HG03175 (cell line): ENCODE measurements at regions not wholly inside any gene's neighbourhood (a gene's known extent, or its start where the extent isn't known, plus 50 kb on each side); places are given as distances from the start of the nearest gene placed in this dataset.

ENCODE experiments used
- ATAC-seq: cut with Tn5 transposase; IDR thresholded peaks from one replicate; pipeline ENCODE4 v1.9.1; 2021; ENCODE audit warnings: mild to moderate bottlenecking, moderate library complexity; ENCODE audit not compliant: unreplicated experiment

GRCh38 chr3:106168962-106169750 is 300.3 kb upstream of the CBLB start:
- ATAC-seq = no peak

DNA sequence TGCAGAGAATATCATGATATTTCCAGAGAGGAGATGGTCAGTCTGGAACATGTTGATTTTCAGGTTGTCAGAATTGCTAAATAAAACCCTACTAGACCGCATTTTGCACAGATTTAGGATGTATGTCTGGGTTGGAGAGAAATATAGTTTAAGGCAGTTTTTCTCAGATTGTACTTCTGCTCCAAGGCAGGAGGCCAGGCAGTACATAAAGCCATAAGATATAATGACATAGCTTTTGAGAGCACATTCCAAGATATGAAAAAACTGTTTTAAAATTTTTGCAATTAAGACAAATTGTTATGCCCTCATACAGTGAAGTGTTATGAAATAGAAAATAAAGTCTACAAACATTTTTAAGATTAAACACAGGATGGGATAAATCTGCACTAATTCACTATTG is 301.8 kb upstream of the CBLB start:
- ATAC-seq = no peak

DNA sequence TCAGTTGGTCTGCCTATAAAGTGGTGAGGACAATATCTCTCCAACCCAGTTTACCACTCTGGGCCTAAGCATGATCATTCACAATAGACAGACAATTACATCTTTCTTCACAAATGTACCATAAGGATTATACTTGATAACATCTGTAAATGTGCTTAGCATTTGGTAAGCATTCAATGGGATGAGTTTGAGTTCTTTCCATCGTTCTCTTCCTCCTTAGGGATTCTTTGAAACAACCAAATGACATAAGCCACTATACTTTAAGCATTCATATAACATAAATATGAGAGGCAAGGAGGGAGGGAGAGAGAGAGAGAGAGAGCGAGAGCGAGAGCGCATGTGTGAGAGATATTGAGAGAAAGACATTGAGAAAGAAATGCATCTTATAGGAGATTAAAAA is 303.3 kb upstream of the CBLB start:
- no peak for ATAC-seq

DNA sequence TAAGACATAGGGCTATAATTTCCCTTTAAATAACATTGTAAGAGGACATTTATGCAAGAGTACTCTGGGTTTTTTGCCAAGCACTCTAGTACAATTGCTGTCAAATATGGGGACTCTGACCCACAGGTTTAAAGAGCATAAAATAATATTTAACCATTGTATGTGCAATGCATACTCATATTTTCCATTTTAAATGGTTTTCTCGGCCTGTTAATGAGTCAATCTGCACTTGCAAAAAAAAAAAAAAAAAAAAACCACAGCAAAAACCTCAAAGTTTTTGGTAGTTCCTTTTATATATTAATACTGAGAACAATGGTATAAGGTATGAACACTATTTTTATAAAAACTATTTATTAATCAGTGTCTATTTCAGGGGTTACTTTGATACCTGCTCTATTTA is 304.0 kb upstream of the CBLB start:
- peak; percentile 73 for ATAC-seq

GRCh38 chr3:106175276-106175675 is 306.5 kb upstream of the CBLB start:
- no peak for ATAC-seq

DNA sequence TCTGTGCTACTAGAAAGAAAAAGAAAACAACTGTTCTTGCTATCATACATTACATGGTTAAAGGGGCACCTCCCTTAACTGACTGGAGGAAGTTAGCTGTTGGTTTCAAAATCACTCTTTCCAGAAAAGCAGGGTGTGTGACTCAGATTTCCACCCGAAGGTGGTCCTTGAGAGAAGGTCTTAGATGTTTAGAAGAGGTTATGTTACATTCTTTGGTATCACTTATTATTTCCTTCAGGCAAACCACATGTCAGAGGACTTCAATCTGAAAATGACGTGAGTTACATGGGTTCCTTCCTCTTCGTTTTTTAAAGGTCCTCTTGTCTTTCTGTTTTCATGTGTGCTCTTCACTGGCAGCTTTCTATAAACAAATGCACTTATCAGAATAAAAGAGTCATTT is 307.9 kb upstream of the CBLB start:
- peak; percentile 83 for ATAC-seq

DNA sequence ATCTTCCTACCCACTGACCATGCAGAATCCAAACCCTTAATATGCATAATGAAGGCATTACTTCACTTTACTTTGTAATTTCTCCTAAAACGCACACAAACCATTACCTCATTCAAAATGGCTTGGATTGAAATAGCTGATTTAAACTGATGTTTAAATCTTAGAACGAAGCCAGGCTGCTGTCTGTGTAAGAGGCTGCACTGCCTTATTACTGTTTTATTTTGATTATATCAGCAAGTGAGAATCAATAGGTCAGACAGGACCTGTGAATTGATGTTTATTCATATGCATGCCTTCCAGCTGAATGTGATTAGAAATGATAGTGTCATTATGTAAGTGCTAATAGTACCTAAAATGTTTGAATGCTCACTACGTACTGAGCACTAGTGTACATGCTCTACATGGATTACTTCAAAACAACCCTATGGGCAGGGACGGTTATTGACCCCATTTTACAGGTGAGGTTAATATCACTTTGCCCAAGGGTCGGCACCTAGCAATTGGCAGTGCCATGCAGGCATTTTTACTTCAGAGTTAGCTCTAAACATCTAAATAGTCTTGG is 314.2 kb upstream of the CBLB start:
- no peak for ATAC-seq

- ATAC-seq = peak; percentile 44
Observed at GRCh38 chr3:106183762-106184391, 315.1 kb upstream of the CBLB start.

- peak; percentile 93 for ATAC-seq
Observed at GRCh38 chr3:106184540-106185457, 316.0 kb upstream of the CBLB start.

- ATAC-seq = no peak
Observed at GRCh38 chr3:106185949-106186348, 317.1 kb upstream of the CBLB start.

- ATAC-seq = no peak
Observed at GRCh38 chr3:106190296-106190695, 321.5 kb upstream of the CBLB start.

DNA sequence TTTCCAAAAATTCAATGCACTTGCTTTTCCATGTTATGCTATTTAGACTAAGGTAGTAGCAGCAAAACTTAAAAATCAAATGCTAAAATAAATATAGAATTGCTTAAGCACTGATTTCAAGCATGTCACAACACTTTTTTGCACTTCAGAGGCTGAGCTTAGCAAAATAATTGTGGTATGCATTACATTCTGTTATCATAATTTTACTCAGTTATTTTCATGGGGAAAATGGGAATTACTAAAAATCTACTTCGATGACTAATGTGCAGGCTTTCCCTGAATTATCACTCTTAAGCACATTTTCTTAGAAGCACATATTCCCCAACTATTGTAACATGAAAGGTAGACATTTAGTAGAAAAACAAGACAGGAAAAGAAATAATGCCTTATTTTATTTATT is 322.4 kb upstream of the CBLB start:
- ATAC-seq = no peak

GRCh38 chr3:106191913-106192312 is 323.1 kb upstream of the CBLB start:
- no peak for ATAC-seq

DNA sequence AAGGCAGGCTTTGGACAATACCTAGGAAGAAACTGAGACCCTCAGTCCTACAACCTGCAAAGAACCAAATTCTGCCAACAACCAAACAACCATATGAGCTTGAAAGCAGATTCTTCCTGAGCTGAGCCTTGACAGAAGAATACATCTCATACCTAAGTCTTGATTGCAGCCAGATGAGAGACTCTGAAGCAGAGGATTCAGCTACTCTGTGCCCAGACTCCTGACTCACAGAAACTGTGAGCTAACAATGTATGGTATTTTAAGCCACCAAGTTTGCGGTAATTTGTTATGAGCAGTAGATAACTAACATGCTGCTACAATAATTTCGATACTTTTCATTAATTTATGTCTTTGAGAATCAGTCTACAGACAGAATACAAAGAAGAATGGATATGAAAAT is 325.1 kb upstream of the CBLB start:
- no peak for ATAC-seq

GRCh38 chr3:106194726-106195125 is 325.9 kb upstream of the CBLB start:
- ATAC-seq = no peak

- no peak for ATAC-seq
Observed at GRCh38 chr3:106197532-106198194, 328.9 kb upstream of the CBLB start.

DNA sequence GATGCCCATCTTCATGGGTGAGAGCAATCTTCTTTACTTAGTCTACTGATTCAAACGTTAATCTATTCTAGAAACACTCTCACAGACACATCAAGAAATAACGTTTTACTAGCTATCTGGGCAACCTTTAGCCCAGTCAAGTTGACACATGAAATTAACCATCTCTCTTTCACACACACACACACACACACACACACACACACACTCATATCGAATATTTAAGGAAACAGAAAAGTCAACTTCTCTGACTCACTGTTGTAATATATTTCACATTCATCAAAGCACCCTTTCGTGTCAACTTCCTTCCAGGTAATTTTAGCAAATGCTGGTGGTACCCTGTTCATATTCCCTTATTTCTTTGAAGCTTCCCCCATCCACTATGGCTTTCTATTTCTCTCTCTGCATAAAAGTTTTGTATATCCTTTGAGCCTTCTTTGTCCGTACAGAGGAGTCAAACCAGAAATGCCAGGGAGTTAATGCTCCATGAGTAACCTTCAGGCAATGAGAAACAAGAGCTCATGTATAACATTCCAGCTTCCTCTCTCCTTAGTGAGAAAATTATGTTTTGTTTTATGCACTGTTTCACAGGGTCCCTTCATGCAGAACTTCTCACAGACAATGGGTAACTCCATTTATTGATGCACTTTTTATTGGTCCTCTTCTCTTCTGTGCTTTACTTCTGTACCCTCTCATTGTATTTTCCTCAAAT is 335.5 kb upstream of the CBLB start:
- no peak for ATAC-seq

DNA sequence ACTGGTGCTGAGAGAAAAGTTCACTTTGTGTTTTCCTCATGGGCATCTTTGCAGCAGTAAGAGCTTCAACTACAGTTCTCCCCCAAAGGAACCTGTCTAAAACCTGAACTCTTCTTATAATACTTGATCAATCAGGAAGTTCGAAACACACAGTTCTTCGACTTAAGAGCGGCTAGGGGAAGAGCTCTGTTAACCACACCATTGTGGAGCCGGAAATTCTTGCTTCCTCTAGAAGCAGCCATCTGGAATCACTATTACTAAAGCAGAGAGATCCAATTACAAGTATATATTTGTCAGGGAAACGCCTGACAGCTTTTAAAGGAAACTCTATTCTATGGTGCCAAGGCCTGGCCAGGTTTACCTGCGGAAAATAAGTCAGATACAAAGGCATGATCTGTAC is 337.3 kb upstream of the CBLB start:
- peak; percentile 82 for ATAC-seq

DNA sequence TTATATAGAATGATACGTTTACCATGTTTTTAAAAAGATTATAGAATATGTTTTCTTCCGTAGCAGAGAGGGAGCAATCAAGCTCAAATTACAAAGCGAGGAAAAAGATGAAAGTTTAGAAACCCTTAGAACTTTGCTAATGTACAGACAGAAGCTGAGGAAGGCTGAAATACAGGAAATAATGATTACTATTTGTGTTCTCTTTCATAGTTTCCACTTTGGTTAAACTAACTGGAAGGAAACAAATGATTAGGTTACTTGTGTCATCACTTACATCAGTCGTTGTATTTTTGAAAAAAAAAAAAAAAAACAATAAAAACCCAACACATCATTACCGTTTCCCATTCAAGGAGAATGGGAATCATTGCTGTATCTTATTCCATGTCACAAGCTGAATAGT is 337.8 kb upstream of the CBLB start:
- ATAC-seq = peak; percentile 19

GRCh38 chr3:106208251-106208650 is 339.4 kb upstream of the CBLB start:
- no peak for ATAC-seq
